NB4 (cell line): ENCODE measurements at regions not wholly inside any gene's neighbourhood (a gene's known extent, or its start where the extent isn't known, plus 50 kb on each side); places are given as distances from the start of the nearest gene placed in this dataset.
"Not testable (repeated sequence)": the region's sequence is repeated elsewhere in the genome, so short reads cannot be mapped to it uniquely, and the experiment has no call there.

Experiments
- DNase-seq: peaks from one replicate; pipeline ENCODE4 v3.0.0; 2010; ENCODE audit warnings: low read depth
- H3K4me3 ChIP-seq: one replicate; pipeline ENCODE4 v1.5.1; 2011; ENCODE audit warnings: mild to moderate bottlenecking, low read depth, low read length, moderate library complexity
- CTCF ChIP-seq: IDR thresholded peaks from one replicate; pipeline ENCODE4 v1.5.1; 2012; ENCODE audit warnings: low read depth, low read length
- MAX ChIP-seq: IDR thresholded peaks from 2 replicates; pipeline ENCODE4 v1.6.1; 2011; ENCODE audit warnings: low read depth, low read length
- MYC ChIP-seq: IDR thresholded peaks from 2 replicates; pipeline ENCODE4 v1.6.1; 2011; ENCODE audit warnings: low read depth, low read length
- POLR2A ChIP-seq: IDR thresholded peaks from 2 replicates; pipeline ENCODE4 v1.6.1; 2011; ENCODE audit warnings: mild to moderate bottlenecking; ENCODE audit not compliant: insufficient read length; ENCODE audit errors: extremely low read depth

- DNase-seq = no peak
- TF ChIP-seq MAX (no peak), POLR2A (no peak), MYC (no peak), CTCF (no peak)
Measured at GRCh38 chr22:41023299-41023623, 69.1 kb upstream of the EP300 start.

DNA sequence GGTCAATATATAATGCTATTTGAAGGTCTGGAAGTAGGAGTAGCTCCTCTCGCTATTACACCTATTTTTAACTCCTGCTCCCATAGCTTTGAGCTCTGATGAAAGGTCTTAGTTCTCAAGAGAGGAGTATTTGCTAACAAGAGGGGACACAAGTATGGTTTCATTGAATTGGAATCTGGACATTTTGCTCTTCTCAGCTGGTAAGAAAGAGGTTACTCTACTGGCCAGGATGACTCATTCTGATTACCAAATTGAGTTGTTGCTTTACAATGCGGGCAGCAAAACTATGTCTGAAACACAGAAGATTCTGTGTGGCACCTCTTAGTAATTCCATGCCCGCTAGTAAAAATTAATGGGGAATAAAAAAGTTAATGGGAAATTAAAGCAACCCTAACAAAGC is 63.6 kb upstream of the EP300 start:
- DNase-seq = peak; percentile 78
- TF ChIP-seq CTCF (no peak), POLR2A (no peak), MYC (no peak), MAX (no peak)
- no peak overlapping the region for H3K4me3 ChIP-seq

More at GRCh38 chr22:41023299-41023623, 69.1 kb upstream of the EP300 start:
- H3K4me3 ChIP-seq = peak overlapping the region; percentile 53

- no peak overlapping the region for H3K4me3 ChIP-seq
- no peak for TF ChIP-seq MYC
- no peak for TF ChIP-seq CTCF
- no peak for TF ChIP-seq POLR2A
- TF ChIP-seq MAX = no peak
- DNase-seq = no peak
Measured at GRCh38 chr22:41030891-41031290, 61.5 kb upstream of the EP300 start.

DNA sequence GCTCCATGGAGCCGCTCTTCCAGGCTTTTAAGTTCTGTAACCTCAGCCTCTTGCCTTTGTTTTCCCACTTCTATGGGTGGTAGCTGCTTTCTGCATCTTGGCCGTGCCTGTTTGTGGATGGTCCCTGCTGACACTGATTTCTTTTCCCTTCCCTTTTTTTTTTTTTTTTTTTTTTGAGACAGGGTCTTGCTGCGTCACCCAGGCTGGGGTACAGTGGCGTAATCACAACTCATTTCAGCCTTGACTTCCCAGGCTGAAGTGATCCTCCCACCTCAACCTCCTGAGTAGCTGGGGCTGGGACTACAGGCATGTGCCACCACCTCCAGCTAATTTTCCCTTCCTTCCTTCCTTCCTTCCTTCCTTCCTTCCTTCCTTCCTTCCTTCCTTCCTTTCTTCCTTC is 57.7 kb upstream of the EP300 start:
- DNase-seq = peak; percentile 59
- H3K4me3 ChIP-seq = no peak overlapping the region
- TF ChIP-seq MYC = no peak
- TF ChIP-seq POLR2A = no peak
- no peak for TF ChIP-seq CTCF
- no peak for TF ChIP-seq MAX

- TF ChIP-seq CTCF (no peak), MAX (no peak), POLR2A (no peak), MYC (no peak)
- H3K4me3 ChIP-seq = no peak overlapping the region
- no peak for DNase-seq
Measured at GRCh38 chr22:41036924-41037323, 55.5 kb upstream of the EP300 start.

- TF ChIP-seq POLR2A (no peak), CTCF (no peak), MAX (no peak), MYC (no peak)
- DNase-seq = no peak
- H3K4me3 ChIP-seq = no peak overlapping the region
Measured at GRCh38 chr22:41038732-41039131, 53.7 kb upstream of the EP300 start.

DNA sequence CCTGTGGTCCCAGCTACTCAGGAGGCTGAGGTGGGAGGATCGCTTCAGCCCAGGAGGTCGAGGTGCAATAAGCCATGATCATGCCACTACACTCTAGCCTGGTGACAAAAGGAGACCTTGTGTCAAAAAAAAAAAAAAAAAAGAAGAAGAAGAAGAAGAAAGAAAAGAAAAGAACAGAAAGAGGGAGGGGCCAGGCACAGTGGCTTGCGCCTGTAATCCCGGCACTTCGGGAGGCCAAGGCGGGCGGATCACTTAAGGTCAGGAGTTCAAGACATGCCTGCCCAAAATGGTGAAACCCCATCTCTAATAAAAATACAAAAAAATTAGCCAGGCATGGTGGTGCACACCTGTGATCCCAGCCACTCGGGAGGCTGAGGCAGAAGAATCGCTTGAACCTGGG is 52.8 kb upstream of the EP300 start:
- not testable (repeated sequence) for H3K4me3 ChIP-seq, DNase-seq
